ENCODE measurements at regions not wholly inside any gene's neighbourhood (a gene's known extent, or its start where the extent isn't known, plus 50 kb on each side); places are given as distances from the start of the nearest gene placed in this dataset.

- no peak overlapping the region for H3K4me2 ChIP-seq
- H3K4me1 ChIP-seq (ENCODE audit: low read depth, poor library complexity, severe bottlenecking), result no peaks in the 10 kb centered on the region
- H3K9ac ChIP-seq, result no peak overlapping the region
- H3K27me3 ChIP-seq (ENCODE audit: insufficient read depth, low read depth), result no peaks in the 10 kb centered on the region
- H2AFZ ChIP-seq (ENCODE audit: low read depth), result no peak overlapping the region
- no peak overlapping the region for H3K4me3 ChIP-seq (IDR thresholded peaks at IDR 0.05; ENCODE audit: insufficient read depth, low read depth, low read length)
- no peaks in the 10 kb centered on the region for H3K79me2 ChIP-seq (ENCODE audit: insufficient read depth, low read depth)
- TF ChIP-seq, protein P1, sequence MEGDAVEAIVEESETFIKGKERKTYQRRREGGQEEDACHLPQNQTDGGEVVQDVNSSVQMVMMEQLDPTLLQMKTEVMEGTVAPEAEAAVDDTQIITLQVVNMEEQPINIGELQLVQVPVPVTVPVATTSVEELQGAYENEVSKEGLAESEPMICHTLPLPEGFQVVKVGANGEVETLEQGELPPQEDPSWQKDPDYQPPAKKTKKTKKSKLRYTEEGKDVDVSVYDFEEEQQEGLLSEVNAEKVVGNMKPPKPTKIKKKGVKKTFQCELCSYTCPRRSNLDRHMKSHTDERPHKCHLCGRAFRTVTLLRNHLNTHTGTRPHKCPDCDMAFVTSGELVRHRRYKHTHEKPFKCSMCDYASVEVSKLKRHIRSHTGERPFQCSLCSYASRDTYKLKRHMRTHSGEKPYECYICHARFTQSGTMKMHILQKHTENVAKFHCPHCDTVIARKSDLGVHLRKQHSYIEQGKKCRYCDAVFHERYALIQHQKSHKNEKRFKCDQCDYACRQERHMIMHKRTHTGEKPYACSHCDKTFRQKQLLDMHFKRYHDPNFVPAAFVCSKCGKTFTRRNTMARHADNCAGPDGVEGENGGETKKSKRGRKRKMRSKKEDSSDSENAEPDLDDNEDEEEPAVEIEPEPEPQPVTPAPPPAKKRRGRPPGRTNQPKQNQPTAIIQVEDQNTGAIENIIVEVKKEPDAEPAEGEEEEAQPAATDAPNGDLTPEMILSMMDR (conservative IDR thresholded peaks at IDR 0.05; ENCODE audit: low read depth, low read length), result no peak
- no peaks in the 10 kb centered on the region; the same call in 1 of the 2 replicates for H3K36me3 ChIP-seq (ENCODE audit: insufficient read depth)
- no peak overlapping the region for H3K27ac ChIP-seq
- H4K20me1 ChIP-seq (ENCODE audit: insufficient read depth), result no peaks in the 10 kb centered on the region
Observed at GRCh38 chr4:108270466-108271450, 102.0 kb upstream of the LEF1 start.

GRCh38 chr4:108264693-108265092 is 96.0 kb upstream of the LEF1 start:
- H3K27ac ChIP-seq, result no peak overlapping the region
- TF ChIP-seq, protein P1 (conservative IDR thresholded peaks at IDR 0.05; ENCODE audit: low read depth, low read length), result no peak
- H3K4me2 ChIP-seq, result no peak overlapping the region

DNA sequence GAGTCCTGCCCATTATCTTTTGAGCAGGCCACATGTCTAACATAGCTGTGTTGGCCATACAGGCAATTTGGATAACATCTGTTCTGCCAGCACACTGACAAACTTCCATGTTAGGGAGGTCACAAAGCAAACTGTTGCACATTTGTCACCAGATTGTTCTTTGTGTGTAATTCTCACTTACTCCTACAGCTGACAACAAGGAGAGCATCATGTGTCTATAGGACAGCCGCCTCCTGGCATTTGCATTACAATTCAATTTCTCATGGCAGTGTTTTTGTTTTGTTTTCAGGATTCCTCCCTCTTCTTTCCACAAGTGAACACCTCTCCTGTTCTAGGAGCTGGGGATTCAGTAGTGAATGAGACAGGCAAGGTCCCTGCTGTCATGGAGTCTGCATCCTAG is 94.3 kb upstream of the LEF1 start:
- Histone ChIP-seq H3K4me3 (IDR thresholded peaks at IDR 0.05; ENCODE audit: insufficient read depth, low read depth, low read length) (no peak overlapping the region), H3K27me3 (ENCODE audit: insufficient read depth, low read depth) (no peaks in the 10 kb centered on the region), H3K36me3 (ENCODE audit: insufficient read depth) (no peaks in the 10 kb centered on the region), H3K9ac (no peak overlapping the region), H3K4me1 (ENCODE audit: low read depth, poor library complexity, severe bottlenecking) (no peaks in the 10 kb centered on the region), H2AFZ (ENCODE audit: low read depth) (no peak overlapping the region), H3K4me2 (no peak overlapping the region), H3K79me2 (ENCODE audit: insufficient read depth, low read depth) (no peaks in the 10 kb centered on the region), H4K20me1 (ENCODE audit: insufficient read depth) (no peaks in the 10 kb centered on the region), H3K27ac (no peak overlapping the region)
- TF ChIP-seq, protein P1 (conservative IDR thresholded peaks at IDR 0.05; ENCODE audit: low read depth, low read length), result no peak

More at GRCh38 chr4:108264693-108265092, 96.0 kb upstream of the LEF1 start:
- Histone ChIP-seq H3K4me1 (ENCODE audit: low read depth, poor library complexity, severe bottlenecking) (no peaks in the 10 kb centered on the region), H3K4me3 (IDR thresholded peaks at IDR 0.05; ENCODE audit: insufficient read depth, low read depth, low read length) (no peak overlapping the region), H3K79me2 (ENCODE audit: insufficient read depth, low read depth) (no peaks in the 10 kb centered on the region), H2AFZ (ENCODE audit: low read depth) (no peak overlapping the region), H3K27me3 (ENCODE audit: insufficient read depth, low read depth) (no peaks in the 10 kb centered on the region), H4K20me1 (ENCODE audit: insufficient read depth) (no peaks in the 10 kb centered on the region), H3K36me3 (ENCODE audit: insufficient read depth) (no peaks in the 10 kb centered on the region), H3K9ac (no peak overlapping the region)

DNA sequence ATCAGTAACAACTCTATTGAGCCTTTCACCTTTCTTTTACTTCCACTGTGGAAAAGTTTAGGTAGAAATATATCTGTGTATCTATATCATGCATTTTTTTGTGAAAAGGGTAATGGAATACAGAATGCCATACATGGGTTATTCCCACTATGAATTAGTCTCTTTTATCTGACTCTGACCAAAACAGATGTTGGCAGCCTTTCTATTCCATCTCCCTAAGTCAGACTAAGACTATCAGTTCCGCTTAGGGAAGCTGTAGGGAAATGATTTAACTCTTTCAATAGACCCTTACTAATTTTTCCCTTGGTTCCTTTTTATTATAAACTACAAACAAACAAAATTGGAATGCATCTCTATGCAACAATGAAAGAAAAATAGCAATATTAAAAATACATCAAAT is 92.3 kb upstream of the LEF1 start:
- Histone ChIP-seq H3K36me3 (ENCODE audit: insufficient read depth) (no peaks in the 10 kb centered on the region), H3K79me2 (ENCODE audit: insufficient read depth, low read depth) (no peaks in the 10 kb centered on the region), H3K9ac (no peak overlapping the region), H3K4me2 (no peak overlapping the region), H3K4me1 (ENCODE audit: low read depth, poor library complexity, severe bottlenecking) (no peaks in the 10 kb centered on the region), H3K4me3 (IDR thresholded peaks at IDR 0.05; ENCODE audit: insufficient read depth, low read depth, low read length) (no peak overlapping the region), H3K27ac (no peak overlapping the region), H3K27me3 (ENCODE audit: insufficient read depth, low read depth) (no peaks in the 10 kb centered on the region), H4K20me1 (ENCODE audit: insufficient read depth) (no peaks in the 10 kb centered on the region), H2AFZ (ENCODE audit: low read depth) (no peak overlapping the region)
- TF ChIP-seq, protein P1 (conservative IDR thresholded peaks at IDR 0.05; ENCODE audit: low read depth, low read length), result no peak
